Mucosa of descending colon (tissue), 3 donors: ENCODE measurements at regions not wholly inside any gene's neighbourhood (a gene's known extent, or its start where the extent isn't known, plus 50 kb on each side); places are given as distances from the start of the nearest gene placed in this dataset.

Experiments
- ATAC-seq: fragments of 200-7000 bp; cut with Tn5 transposase; one replicate; pipeline ENCODE4 v1.9.1; 2020; ENCODE audit warnings: mild to moderate bottlenecking, moderate library complexity
- DNase-seq, 3 donors: peaks; one replicate each; pipeline ENCODE4 v3.0.0-alpha.2; 2020
- H3K36me3 ChIP-seq: fragments of 200-600 bp; one replicate; pipeline ENCODE4 v1.8.0; 2021; ENCODE audit warnings: low read depth, mild to moderate bottlenecking
- H3K4me1 ChIP-seq: fragments of 200-600 bp; one replicate; pipeline ENCODE4 v1.8.0; 2021; ENCODE audit warnings: low read depth, mild to moderate bottlenecking
- H3K4me3 ChIP-seq: fragments of 200-600 bp; one replicate; pipeline ENCODE4 v1.8.0; 2021; ENCODE audit warnings: mild to moderate bottlenecking
- H3K9me3 ChIP-seq: fragments of 200-600 bp; one replicate; pipeline ENCODE4 v1.8.0; 2021; ENCODE audit warnings: mild to moderate bottlenecking
- intact Hi-C, 2 donors: fragments of 100-400 bp; cut with DNase I in 1 of 2; cut with micrococcal nuclease in 1 of 2; formaldehyde crosslinking; loops; one replicate each; pipeline versions ENCODE4 v1.11.0 to v1.11.1; 2022; cut with DNase I, micrococcal nuclease
- TF ChIP-seq, protein P1 (sequence below): fragments of 200-600 bp; IDR thresholded peaks from one replicate; pipeline ENCODE4 v1.8.0; 2022; ENCODE audit warnings: antibody characterized with exemption, mild to moderate bottlenecking
- donor health status: DM: no; HTN: no; CAD: no; lungs with moderate emphysema.
- donor health status: DM: no; HTN: no; CAD: no.
- donor health status: DM: no; HTN: yes; CAD: no.

DNA sequence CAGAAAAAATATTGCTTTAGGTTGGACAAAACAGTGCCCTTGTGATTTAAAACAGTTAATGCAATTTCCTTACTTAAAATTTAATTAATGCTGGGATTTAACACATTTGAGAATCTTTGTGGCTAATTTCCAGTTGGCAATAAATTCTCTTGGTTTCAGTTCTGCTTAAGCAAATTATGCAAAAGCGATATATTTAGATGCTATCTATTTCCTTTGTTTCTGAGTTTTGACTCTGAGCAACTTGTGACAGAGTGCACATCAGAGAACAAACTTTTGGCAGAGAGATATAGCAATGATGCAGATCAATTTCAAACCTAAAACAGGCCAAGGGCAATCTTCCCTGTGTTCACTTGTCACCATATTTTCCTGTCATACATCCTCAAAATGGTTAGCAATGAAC lies 933.6 kb upstream of the ZWINT start:
- TF ChIP-seq, protein P1, sequence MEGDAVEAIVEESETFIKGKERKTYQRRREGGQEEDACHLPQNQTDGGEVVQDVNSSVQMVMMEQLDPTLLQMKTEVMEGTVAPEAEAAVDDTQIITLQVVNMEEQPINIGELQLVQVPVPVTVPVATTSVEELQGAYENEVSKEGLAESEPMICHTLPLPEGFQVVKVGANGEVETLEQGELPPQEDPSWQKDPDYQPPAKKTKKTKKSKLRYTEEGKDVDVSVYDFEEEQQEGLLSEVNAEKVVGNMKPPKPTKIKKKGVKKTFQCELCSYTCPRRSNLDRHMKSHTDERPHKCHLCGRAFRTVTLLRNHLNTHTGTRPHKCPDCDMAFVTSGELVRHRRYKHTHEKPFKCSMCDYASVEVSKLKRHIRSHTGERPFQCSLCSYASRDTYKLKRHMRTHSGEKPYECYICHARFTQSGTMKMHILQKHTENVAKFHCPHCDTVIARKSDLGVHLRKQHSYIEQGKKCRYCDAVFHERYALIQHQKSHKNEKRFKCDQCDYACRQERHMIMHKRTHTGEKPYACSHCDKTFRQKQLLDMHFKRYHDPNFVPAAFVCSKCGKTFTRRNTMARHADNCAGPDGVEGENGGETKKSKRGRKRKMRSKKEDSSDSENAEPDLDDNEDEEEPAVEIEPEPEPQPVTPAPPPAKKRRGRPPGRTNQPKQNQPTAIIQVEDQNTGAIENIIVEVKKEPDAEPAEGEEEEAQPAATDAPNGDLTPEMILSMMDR, result no peak
- H3K4me3 ChIP-seq, result no peak overlapping the region
- no peak for ATAC-seq
- intact Hi-C loops, result no loop called here
- no peaks in the 10 kb centered on the region for H3K9me3 ChIP-seq
- H3K36me3 ChIP-seq, result no peaks in the 10 kb centered on the region
- no peaks in the 10 kb centered on the region for H3K4me1 ChIP-seq
- no peak for DNase-seq

DNA sequence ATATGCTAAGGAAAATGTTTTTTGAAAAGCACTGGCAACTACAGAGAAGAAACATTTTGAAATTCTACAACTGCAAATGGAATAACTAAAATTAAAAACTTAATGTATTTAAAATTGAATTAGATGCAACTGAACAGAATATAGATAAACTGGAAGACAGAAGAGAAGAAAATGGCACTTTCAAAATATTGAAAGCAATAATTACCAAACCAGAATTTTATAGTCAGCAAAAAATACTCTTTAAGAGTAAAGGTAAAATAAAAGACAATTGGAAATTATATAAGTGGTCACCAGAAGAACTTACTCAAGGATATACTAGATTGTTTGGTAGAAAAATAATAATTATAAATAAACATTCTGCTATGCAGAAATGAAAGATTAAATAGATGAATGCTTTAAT lies 927.7 kb upstream of the ZWINT start:
- intact Hi-C loops, result no loop called here
- no peaks in the 10 kb centered on the region for H3K36me3 ChIP-seq
- TF ChIP-seq, protein P1, result no peak
- DNase-seq, result no peak
- no peak for ATAC-seq
- H3K9me3 ChIP-seq, result no peaks in the 10 kb centered on the region
- no peaks in the 10 kb centered on the region for H3K4me1 ChIP-seq
- no peak overlapping the region for H3K4me3 ChIP-seq

DNA sequence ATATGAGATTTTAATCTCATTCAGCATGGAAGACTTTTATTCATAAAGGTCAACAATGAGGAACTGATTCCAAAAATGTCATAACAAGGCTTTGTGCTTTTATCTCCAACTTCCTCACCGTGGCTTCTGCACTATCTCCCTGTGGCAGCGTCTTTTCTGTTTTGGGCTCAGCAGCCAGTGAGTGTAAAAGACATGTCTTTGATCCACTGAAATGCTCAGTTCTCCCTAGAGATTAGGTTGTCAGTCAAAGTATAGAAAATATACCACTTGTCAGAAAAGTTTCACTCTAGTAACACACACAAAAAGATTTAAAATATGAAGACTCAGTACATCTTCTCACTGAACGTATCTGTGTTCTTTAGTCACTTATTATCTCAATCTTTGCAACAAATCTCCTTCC lies 901.8 kb upstream of the ZWINT start:
- H3K36me3 ChIP-seq, result no peaks in the 10 kb centered on the region
- intact Hi-C loops, result no loop called here
- no peaks in the 10 kb centered on the region for H3K9me3 ChIP-seq
- no peaks in the 10 kb centered on the region for H3K4me1 ChIP-seq
- no peak for DNase-seq
- no peak for ATAC-seq
- H3K4me3 ChIP-seq, result no peak overlapping the region
- TF ChIP-seq, protein P1, result no peak

DNA sequence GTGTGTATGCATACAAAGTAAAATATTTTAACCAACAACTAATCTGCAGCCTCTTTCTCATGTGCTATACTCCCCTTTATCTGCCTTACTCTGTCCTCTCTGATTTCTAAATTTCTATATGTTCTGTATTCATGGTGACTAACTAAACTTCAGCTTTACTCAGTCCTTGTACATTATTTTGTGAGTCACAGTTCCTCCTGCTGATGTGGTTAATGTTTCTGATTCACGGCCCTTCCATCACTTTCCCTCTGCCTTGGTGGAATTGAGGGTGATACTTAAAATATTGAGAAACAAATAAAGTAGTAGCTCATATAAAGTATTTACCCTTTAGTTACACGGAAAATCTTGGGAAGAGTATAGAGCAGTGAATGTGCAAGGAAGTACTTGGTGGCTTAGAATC lies 899.1 kb upstream of the ZWINT start:
- TF ChIP-seq, protein P1, result no peak
- no peaks in the 10 kb centered on the region for H3K9me3 ChIP-seq
- ATAC-seq (no peak), DNase-seq (no peak)
- intact Hi-C loops, result no loop called here
- no peaks in the 10 kb centered on the region for H3K36me3 ChIP-seq
- no peak overlapping the region for H3K4me3 ChIP-seq
- no peaks in the 10 kb centered on the region for H3K4me1 ChIP-seq

DNA sequence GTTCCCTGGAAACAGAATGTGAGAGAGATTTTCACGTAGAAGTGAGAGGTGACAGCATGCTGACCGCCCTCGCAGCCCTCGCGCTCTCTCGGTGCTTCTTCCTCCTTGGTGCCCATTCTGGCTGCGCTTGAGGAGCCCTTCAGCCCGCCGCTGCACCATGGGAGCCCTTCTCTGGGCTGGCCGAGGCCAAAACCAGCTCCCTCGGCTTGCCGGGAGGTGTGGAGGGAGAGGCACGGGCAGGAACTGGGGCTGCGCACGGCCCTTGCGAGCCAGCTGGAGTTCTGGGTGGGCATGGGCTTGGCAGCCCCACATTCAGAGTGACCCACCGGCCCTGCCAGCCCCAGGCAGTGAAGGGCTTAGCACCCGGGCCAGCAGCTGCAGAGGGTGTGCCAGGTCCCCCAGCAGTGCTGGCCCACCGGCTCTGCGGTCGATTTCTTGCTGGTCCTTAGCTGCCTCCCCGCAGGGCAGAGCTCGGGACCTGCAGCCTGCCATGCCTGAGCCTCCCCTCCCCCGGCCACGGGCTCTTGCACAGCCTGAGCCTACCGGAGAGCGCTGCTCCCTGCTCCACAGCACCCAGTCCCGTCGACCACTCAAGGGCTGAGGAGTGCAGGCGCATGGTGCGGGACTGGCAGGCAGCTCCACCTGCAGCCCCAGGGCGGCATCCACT lies 888.7 kb upstream of the ZWINT start:
- intact Hi-C loops, result no loop called here
- DNase-seq, result no peak
- ATAC-seq, result no peak
- H3K4me1 ChIP-seq, result no peaks in the 10 kb centered on the region
- TF ChIP-seq, protein P1, result no peak
- H3K36me3 ChIP-seq, result no peaks in the 10 kb centered on the region
- no peaks in the 10 kb centered on the region for H3K9me3 ChIP-seq
- no peak overlapping the region for H3K4me3 ChIP-seq

DNA sequence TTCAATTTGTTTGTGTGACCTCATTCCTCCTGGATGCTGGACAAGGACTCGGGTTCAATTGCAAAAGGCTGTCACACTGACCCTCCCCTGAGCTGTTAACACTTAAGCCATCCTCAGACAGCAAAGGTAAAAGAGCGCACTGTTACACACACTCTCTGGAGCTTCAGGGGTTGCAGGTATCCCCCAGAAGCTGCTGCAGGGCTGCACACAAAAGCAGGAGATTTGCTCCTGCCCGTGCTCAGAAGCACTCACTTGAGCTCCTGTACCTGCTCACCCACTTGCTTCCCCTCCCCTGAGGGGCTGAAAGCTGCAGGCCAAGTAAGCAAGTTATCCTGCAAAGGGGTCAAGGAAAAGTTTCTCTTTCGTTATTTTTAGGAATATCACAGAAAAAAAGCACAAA lies 886.2 kb upstream of the ZWINT start:
- no peaks in the 10 kb centered on the region for H3K9me3 ChIP-seq
- no peaks in the 10 kb centered on the region for H3K4me1 ChIP-seq
- DNase-seq (no peak), ATAC-seq (no peak)
- TF ChIP-seq, protein P1, result no peak
- intact Hi-C loops, result no loop called here
- H3K4me3 ChIP-seq, result no peak overlapping the region
- no peaks in the 10 kb centered on the region for H3K36me3 ChIP-seq
